ENCODE measurements at regions not wholly inside any gene's neighbourhood (a gene's known extent, or its start where the extent isn't known, plus 50 kb on each side); places are given as distances from the start of the nearest gene placed in this dataset.

DNA sequence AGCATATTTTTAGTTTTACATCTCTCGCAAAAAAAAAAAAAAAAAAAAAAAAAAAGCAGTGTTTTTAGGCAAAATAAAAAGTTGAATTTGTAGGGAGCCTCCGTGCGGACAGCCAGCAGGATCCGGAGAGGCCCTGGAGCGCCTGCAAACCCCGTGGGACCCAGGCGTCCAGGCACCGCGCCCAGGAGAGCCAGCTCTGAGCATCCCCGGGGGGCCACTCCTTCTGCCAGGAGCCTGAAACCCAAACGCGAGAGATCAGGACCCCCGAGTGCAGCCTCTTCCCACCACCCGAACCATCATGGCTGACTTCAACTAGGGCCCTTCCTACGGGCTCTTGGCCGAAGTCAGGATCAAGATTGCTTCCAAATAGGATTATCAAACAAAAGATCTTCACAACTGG is 54.1 kb upstream of the LY86 start:
- Mint-ChIP-seq H3K9me3 (peaks cover 38% of the 10 kb centered on the region), H3K4me1 (ENCODE audit: low read depth) (no peaks in the 10 kb centered on the region), H3K27me3 (ENCODE audit: insufficient read depth) (peaks cover 5% of the 10 kb centered on the region; the same call in 1 of the 2 replicates), H3K4me3 (no peak overlapping the region), H3K36me3 (ENCODE audit: low read depth) (no peaks in the 10 kb centered on the region), H3K27ac (no peak overlapping the region)
- TF ChIP-seq, protein P1, sequence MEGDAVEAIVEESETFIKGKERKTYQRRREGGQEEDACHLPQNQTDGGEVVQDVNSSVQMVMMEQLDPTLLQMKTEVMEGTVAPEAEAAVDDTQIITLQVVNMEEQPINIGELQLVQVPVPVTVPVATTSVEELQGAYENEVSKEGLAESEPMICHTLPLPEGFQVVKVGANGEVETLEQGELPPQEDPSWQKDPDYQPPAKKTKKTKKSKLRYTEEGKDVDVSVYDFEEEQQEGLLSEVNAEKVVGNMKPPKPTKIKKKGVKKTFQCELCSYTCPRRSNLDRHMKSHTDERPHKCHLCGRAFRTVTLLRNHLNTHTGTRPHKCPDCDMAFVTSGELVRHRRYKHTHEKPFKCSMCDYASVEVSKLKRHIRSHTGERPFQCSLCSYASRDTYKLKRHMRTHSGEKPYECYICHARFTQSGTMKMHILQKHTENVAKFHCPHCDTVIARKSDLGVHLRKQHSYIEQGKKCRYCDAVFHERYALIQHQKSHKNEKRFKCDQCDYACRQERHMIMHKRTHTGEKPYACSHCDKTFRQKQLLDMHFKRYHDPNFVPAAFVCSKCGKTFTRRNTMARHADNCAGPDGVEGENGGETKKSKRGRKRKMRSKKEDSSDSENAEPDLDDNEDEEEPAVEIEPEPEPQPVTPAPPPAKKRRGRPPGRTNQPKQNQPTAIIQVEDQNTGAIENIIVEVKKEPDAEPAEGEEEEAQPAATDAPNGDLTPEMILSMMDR (IDR thresholded peaks at IDR 0.05): no peak
- no peak for DNase-seq

DNA sequence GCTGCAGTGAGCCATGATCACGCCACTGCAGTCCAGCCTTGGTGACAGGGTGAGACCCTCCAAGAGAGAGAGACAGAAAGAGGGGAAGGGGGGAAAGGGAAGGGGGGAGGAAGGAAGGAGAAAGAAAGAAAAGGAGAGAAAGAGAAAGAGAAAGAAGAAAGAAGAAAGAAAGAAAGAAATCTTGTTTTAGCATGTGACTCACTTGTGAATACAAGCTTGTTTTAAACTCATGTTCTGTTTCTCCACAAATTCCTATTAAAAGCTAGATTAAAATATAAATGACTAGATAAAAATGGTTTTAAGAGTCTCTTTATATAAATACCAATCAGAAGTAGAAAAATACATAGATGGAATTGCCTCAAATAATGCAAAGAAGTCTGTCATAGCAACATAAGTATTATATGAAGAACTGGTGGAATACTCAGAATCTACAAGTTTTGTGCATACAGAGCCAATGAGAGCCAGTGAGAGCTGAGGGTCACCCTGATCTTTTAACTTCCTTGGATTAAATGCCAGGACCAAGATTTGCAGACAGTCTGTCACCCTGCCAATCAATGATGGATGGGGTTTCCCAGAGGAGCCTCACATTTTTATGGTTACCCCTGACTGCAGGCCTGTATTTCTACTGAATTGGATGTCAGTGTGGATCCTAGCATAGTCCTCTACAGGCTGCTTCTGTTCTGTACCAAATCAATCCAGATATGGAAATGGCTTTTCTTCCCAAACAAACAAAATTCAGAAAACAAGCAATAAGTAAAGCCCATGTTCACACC is 50.8 kb upstream of the LY86 start:
- H3K9me3 Mint-ChIP-seq: peaks cover 24% of the 10 kb centered on the region
- H3K27me3 Mint-ChIP-seq (ENCODE audit: insufficient read depth): peaks cover 5% of the 10 kb centered on the region; the same call in 1 of the 2 replicates
- DNase-seq: no peak
- TF ChIP-seq, protein P1 (IDR thresholded peaks at IDR 0.05): no peak
- no peak overlapping the region for H3K4me3 Mint-ChIP-seq
- H3K4me1 Mint-ChIP-seq (ENCODE audit: low read depth): no peaks in the 10 kb centered on the region
- no peaks in the 10 kb centered on the region for H3K36me3 Mint-ChIP-seq (ENCODE audit: low read depth)
- H3K27ac Mint-ChIP-seq: no peak overlapping the region

DNA sequence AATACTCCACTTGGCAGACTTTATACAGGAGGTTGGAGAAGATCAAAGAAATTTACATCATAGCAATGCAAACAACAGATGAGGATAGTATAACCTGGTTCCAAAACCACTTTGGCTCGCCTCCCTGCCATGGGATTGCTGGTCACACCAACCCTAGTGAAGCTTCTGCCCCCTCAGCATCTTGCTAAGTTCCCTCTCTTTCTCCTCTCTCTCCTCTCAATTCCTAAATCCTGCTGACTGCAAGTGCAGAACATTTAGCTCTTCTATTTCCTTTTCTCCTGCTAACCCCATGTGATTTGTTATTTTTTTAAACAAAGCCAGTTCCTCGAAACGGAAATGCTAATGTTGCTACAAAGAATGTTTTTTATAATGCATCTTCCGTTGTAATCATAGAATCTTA is 50.3 kb upstream of the LY86 start:
- peaks cover 25% of the 10 kb centered on the region for H3K9me3 Mint-ChIP-seq
- H3K4me1 Mint-ChIP-seq (ENCODE audit: low read depth): no peaks in the 10 kb centered on the region
- H3K27me3 Mint-ChIP-seq (ENCODE audit: insufficient read depth): peaks cover 5% of the 10 kb centered on the region; the same call in 1 of the 2 replicates
- TF ChIP-seq, protein P1 (IDR thresholded peaks at IDR 0.05): no peak
- H3K4me3 Mint-ChIP-seq: no peak overlapping the region
- DNase-seq: no peak
- no peaks in the 10 kb centered on the region for H3K36me3 Mint-ChIP-seq (ENCODE audit: low read depth)
- no peak overlapping the region for H3K27ac Mint-ChIP-seq

Data from HFFc6 (cell line).